Hindlimb muscle (tissue), 1 donor: ENCODE measurements at regions not wholly inside any gene's neighbourhood (a gene's known extent, or its start where the extent isn't known, plus 50 kb on each side); places are given as distances from the start of the nearest gene placed in this dataset.
"Not testable (repeated sequence)": the region's sequence is repeated elsewhere in the genome, so short reads cannot be mapped to it uniquely, and the experiment has no call there.

Source experiments
- DNase-seq: peaks from one replicate; pipeline ENCODE4 v3.0.0-alpha.2; 2013

- no peak for DNase-seq
These were observed 103.8 kb upstream of the IL12A start for GRCh38 chr3:159884661-159885402.

- no peak for DNase-seq
These were observed 102.6 kb upstream of the IL12A start for GRCh38 chr3:159886050-159886449.

- DNase-seq, result not testable (repeated sequence)
These were observed 102.1 kb upstream of the IL12A start for GRCh38 chr3:159886530-159886929.

GRCh38 chr3:159887168-159887567, 101.5 kb upstream of the IL12A start:
- no peak for DNase-seq

- no peak for DNase-seq
These were observed 100.7 kb upstream of the IL12A start for GRCh38 chr3:159887911-159888310.

GRCh38 chr3:159892171-159892795, 96.4 kb upstream of the IL12A start:
- DNase-seq, result no peak

GRCh38 chr3:159892801-159893200, 95.8 kb upstream of the IL12A start:
- no peak for DNase-seq

- no peak for DNase-seq
These were observed 94.2 kb upstream of the IL12A start for GRCh38 chr3:159894386-159894785.

- no peak for DNase-seq
These were observed 93.2 kb upstream of the IL12A start for GRCh38 chr3:159895430-159895829.

- no peak for DNase-seq
These were observed 92.1 kb upstream of the IL12A start for GRCh38 chr3:159896543-159896942.

GRCh38 chr3:159897331-159898075, 91.1 kb upstream of the IL12A start:
- no peak for DNase-seq

GRCh38 chr3:159898147-159898546, 90.5 kb upstream of the IL12A start:
- no peak for DNase-seq

- DNase-seq, result no peak
These were observed 89.5 kb upstream of the IL12A start for GRCh38 chr3:159899166-159899565.

GRCh38 chr3:159902546-159903314, 85.9 kb upstream of the IL12A start:
- DNase-seq, result no peak

- DNase-seq, result no peak
These were observed 84.2 kb upstream of the IL12A start for GRCh38 chr3:159904455-159904854.

GRCh38 chr3:159904911-159905310, 83.7 kb upstream of the IL12A start:
- no peak for DNase-seq

GRCh38 chr3:159907828-159908227, 80.8 kb upstream of the IL12A start:
- no peak for DNase-seq

- no peak for DNase-seq
These were observed 77.5 kb upstream of the IL12A start for GRCh38 chr3:159910991-159911663.

GRCh38 chr3:159911664-159912037, 77.0 kb upstream of the IL12A start:
- no peak for DNase-seq

- no peak for DNase-seq
These were observed 74.8 kb upstream of the IL12A start for GRCh38 chr3:159913712-159914414.

GRCh38 chr3:159914426-159914825, 74.2 kb upstream of the IL12A start:
- no peak for DNase-seq

- DNase-seq, result no peak
These were observed 72.6 kb upstream of the IL12A start for GRCh38 chr3:159916052-159916451.
